Stimulated activated naive CD8-positive, alpha-beta T cell treated with anti-CD3 and anti-CD28 coated beads, Interleukin-15, Interleukin-2, amounts not matched to agents 100 ng/mL and 50 ng/mL, for 24 hours (primary cell): ENCODE measurements at regions not wholly inside any gene's neighbourhood (a gene's known extent, or its start where the extent isn't known, plus 50 kb on each side); places are given as distances from the start of the nearest gene placed in this dataset.
"Not testable (repeated sequence)": the region's sequence is repeated elsewhere in the genome, so short reads cannot be mapped to it uniquely, and the experiment has no call there.

ENCODE experiments used
- H3K27ac Mint-ChIP-seq: one replicate; pipeline ENCODE4 v1.8.0; 2021; ENCODE audit warnings: mild to moderate bottlenecking, mixed read lengths
- H3K27me3 Mint-ChIP-seq: one replicate; pipeline ENCODE4 v1.8.0; 2021; ENCODE audit warnings: mixed read lengths
- H3K36me3 Mint-ChIP-seq: one replicate; pipeline ENCODE4 v1.8.0; 2021; ENCODE audit warnings: low read depth, mixed read lengths
- H3K4me1 Mint-ChIP-seq: one replicate; pipeline ENCODE4 v1.8.0; 2021; ENCODE audit warnings: low read depth, mixed read lengths
- H3K4me3 Mint-ChIP-seq: one replicate; pipeline ENCODE4 v1.8.0; 2021; ENCODE audit warnings: mild to moderate bottlenecking, mixed read lengths
- H3K9me3 Mint-ChIP-seq: one replicate; pipeline ENCODE4 v1.8.0; 2021; ENCODE audit warnings: mixed read lengths

- H3K27me3 Mint-ChIP-seq, result no peaks in the 10 kb centered on the region
- no peaks in the 10 kb centered on the region for H3K36me3 Mint-ChIP-seq
- H3K4me3 Mint-ChIP-seq, result no peak overlapping the region
- no peaks in the 10 kb centered on the region for H3K4me1 Mint-ChIP-seq
- no peaks in the 10 kb centered on the region for H3K9me3 Mint-ChIP-seq
- H3K27ac Mint-ChIP-seq, result no peak overlapping the region
Measured at GRCh38 chr7:138304071-138304320, 156.1 kb upstream of the TRIM24 start.

DNA sequence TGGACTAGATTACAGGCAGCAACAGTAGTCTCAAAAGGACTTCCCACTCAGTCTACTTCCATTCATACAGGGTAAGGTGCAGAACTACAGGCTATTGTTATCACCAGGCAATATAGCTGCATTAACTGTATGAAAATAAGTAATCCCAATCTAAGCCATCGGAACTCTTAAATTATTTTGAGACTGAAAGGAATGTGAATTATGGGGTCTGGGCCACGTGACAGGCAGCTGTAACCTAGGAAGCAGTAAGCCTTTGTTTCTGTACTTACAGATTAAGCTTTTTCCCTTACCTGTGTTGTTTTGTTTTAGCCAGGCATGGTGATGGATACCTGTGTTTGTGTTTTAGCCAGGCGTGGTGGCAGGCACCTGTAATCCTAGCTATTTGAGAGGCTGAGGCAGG lies 152.4 kb upstream of the TRIM24 start:
- no peaks in the 10 kb centered on the region for H3K4me1 Mint-ChIP-seq

GRCh38 chr7:138308136-138308535 lies 151.9 kb upstream of the TRIM24 start:
- H3K4me3 Mint-ChIP-seq, result no peak overlapping the region
- H3K9me3 Mint-ChIP-seq, result no peaks in the 10 kb centered on the region
- H3K36me3 Mint-ChIP-seq, result no peaks in the 10 kb centered on the region
- H3K27ac Mint-ChIP-seq, result no peak overlapping the region
- no peaks in the 10 kb centered on the region for H3K4me1 Mint-ChIP-seq
- no peaks in the 10 kb centered on the region for H3K27me3 Mint-ChIP-seq

More for the DNA sequence above, 152.4 kb upstream of the TRIM24 start:
- Mint-ChIP-seq H3K36me3 (no peaks in the 10 kb centered on the region), H3K4me3 (no peak overlapping the region), H3K27me3 (no peaks in the 10 kb centered on the region), H3K27ac (no peak overlapping the region), H3K9me3 (no peaks in the 10 kb centered on the region)

- no peak overlapping the region for H3K4me3 Mint-ChIP-seq
- no peaks in the 10 kb centered on the region for H3K4me1 Mint-ChIP-seq
- no peaks in the 10 kb centered on the region for H3K9me3 Mint-ChIP-seq
- H3K27me3 Mint-ChIP-seq, result no peaks in the 10 kb centered on the region
- H3K36me3 Mint-ChIP-seq, result no peaks in the 10 kb centered on the region
- no peak overlapping the region for H3K27ac Mint-ChIP-seq
Measured at GRCh38 chr7:138309186-138309585, 150.9 kb upstream of the TRIM24 start.

- no peaks in the 10 kb centered on the region for H3K36me3 Mint-ChIP-seq
- H3K4me3 Mint-ChIP-seq, result no peak overlapping the region
- H3K27ac Mint-ChIP-seq, result no peak overlapping the region
- peaks cover 4% of the 10 kb centered on the region for H3K27me3 Mint-ChIP-seq
- peaks cover 5% of the 10 kb centered on the region for H3K9me3 Mint-ChIP-seq
- no peaks in the 10 kb centered on the region for H3K4me1 Mint-ChIP-seq
Measured at GRCh38 chr7:138313829-138314178, 146.3 kb upstream of the TRIM24 start.

DNA sequence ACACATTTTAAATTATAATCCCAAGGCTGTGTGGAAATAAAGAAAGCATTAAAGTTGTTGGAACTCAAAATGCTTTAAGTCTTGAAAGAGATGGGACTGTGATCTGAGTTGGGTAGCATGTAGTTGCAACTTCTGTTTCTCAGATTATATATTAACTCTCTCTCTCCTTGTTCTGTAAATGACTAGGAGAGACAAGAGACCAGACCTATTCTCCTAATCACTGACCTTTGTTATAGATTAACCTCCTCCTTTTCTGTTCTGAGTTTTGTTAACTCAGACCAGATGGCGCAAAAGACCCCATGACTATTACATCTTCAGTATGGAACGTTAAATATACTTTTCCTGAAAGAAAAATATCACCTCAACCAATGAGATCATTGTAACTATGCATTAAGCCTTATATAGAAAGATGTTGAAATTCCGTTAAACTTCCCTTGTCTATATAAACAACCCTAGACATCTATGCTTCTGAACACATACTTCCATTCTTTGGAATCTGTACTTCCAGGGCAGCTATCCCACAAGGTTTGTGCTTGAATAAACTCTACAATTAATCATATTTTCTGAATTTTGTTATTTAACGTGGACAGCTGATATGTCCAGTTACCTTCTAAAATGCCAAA lies 143.5 kb upstream of the TRIM24 start:
- H3K27me3 Mint-ChIP-seq, result peaks cover 4% of the 10 kb centered on the region

GRCh38 chr7:138317044-138317596 lies 142.9 kb upstream of the TRIM24 start:
- Mint-ChIP-seq H3K27me3 (peaks cover 4% of the 10 kb centered on the region), H3K36me3 (no peaks in the 10 kb centered on the region), H3K9me3 (peaks cover 5% of the 10 kb centered on the region), H3K27ac (no peak overlapping the region), H3K4me1 (no peaks in the 10 kb centered on the region), H3K4me3 (no peak overlapping the region)

More for the DNA sequence above, 143.5 kb upstream of the TRIM24 start:
- Mint-ChIP-seq H3K4me1 (no peaks in the 10 kb centered on the region), H3K27ac (no peak overlapping the region), H3K4me3 (no peak overlapping the region), H3K36me3 (no peaks in the 10 kb centered on the region), H3K9me3 (peaks cover 5% of the 10 kb centered on the region)

DNA sequence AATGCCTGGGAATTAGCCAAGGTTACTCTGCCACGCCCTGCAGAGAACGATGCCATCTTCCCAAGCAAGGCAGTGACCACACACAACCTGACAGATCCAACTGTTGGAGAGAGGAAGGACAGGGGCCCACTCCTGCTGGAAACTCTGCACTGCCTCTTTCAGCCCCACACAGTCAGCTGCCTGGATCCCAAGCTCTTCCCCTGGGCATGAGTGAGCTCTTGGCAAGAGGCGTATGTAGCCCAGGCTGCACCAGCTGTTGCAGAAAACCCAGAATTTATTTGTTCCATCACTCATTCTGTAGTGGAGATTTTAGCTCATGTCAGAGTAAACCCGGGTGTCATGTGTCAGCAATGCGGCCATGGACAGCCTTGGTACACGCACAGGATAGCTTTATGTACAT lies 135.1 kb upstream of the TRIM24 start:
- Mint-ChIP-seq H3K9me3 (peaks cover 18% of the 10 kb centered on the region), H3K4me1 (no peaks in the 10 kb centered on the region), H3K27ac (no peak overlapping the region), H3K4me3 (no peak overlapping the region), H3K27me3 (no peaks in the 10 kb centered on the region), H3K36me3 (no peaks in the 10 kb centered on the region)

DNA sequence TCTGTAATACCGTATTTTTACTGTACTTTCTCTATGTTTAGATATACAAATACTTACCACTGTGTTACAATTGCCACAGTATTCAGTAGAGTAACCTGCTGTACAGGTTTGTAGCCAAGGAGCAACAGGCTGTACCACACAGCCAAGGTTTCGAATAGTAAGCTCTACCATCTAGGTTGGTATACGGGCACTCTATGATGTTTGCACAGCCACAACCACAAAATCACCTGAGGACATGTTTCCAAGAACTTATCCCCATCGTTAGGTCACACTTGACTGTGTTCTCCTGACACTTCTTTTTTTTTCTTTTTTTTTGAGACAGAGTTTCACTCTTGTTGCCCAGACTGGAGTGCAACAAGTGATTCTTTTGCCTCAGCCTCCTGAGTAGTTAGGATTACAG lies 134.6 kb upstream of the TRIM24 start:
- no peaks in the 10 kb centered on the region for H3K4me1 Mint-ChIP-seq
- H3K4me3 Mint-ChIP-seq, result no peak overlapping the region
- H3K27ac Mint-ChIP-seq, result no peak overlapping the region

GRCh38 chr7:138328215-138328614 lies 131.8 kb upstream of the TRIM24 start:
- Mint-ChIP-seq H3K36me3 (no peaks in the 10 kb centered on the region), H3K27ac (no peak overlapping the region)

More for the DNA sequence above, 134.6 kb upstream of the TRIM24 start:
- Mint-ChIP-seq H3K9me3 (peaks cover 22% of the 10 kb centered on the region), H3K36me3 (no peaks in the 10 kb centered on the region), H3K27me3 (no peaks in the 10 kb centered on the region)

DNA sequence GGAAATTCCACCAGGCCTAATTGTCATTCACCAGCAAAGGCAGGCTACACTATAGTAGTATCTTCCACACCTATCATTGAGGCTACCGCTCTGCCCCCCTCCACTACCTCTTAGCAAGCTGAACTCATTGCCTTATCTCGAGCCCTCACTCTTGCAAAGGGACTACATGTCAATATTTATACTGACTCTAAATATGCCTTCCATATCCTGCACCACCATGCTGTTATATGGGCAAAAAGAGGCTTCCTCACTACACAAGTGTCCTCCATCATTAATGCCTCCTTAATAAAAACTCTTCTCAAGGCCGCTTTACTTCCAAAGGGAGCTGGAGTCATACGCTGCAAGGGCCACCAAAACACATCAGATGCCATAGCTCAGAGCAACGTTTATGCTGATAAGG lies 127.2 kb upstream of the TRIM24 start:
- H3K27ac Mint-ChIP-seq, H3K36me3 Mint-ChIP-seq, H3K27me3 Mint-ChIP-seq, H3K4me1 Mint-ChIP-seq, H3K4me3 Mint-ChIP-seq: not testable (repeated sequence)
- H3K9me3 Mint-ChIP-seq, result peaks cover 31% of the 10 kb centered on the region

More at GRCh38 chr7:138328215-138328614, 131.8 kb upstream of the TRIM24 start:
- H3K4me1 Mint-ChIP-seq, result no peaks in the 10 kb centered on the region
- H3K4me3 Mint-ChIP-seq, result no peak overlapping the region
- H3K9me3 Mint-ChIP-seq, result peaks cover 29% of the 10 kb centered on the region
- no peaks in the 10 kb centered on the region for H3K27me3 Mint-ChIP-seq

DNA sequence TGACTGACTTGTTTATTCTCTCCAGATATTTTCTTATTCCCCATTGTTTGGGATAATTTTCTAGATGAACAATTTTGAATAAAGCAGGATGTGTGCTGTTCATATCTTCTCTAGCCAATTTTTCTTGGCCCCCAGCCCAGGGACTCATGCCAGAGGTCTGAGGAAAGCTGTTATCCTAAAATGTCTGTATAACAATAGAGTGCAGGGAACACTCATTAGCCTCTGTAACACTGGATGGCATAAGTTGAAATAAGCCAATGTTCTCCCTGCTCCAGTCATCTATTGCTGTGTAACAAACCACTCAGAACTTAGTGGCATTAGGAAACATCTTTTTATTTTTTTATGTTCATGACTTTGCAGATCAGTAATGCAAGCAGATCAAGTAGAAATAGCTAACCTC lies 121.7 kb upstream of the TRIM24 start:
- no peak overlapping the region for H3K4me3 Mint-ChIP-seq
- no peak overlapping the region for H3K27ac Mint-ChIP-seq
- peaks cover 7% of the 10 kb centered on the region for H3K36me3 Mint-ChIP-seq
- H3K9me3 Mint-ChIP-seq, result peaks cover 37% of the 10 kb centered on the region
- H3K27me3 Mint-ChIP-seq, result peaks cover 4% of the 10 kb centered on the region
- no peaks in the 10 kb centered on the region for H3K4me1 Mint-ChIP-seq

DNA sequence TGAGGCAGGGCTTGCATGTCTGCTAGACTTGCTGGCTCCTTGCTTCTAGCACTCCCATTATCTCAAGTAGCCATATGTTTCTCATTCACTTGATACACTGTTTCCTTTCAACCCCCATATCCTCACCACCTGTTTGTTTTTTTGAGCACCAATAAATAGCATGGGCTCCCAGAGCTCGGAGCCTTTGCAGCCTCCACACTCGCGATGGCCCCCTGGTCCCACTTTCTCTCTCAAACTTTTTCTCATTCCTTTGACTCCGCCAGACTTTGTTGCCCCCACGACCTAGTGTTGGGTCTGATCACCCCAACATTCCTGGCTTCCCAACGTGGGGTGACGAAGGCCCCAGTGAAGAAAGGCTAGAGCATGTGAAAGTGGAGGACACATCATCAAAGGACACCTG lies 120.8 kb upstream of the TRIM24 start:
- not testable (repeated sequence) for H3K36me3 Mint-ChIP-seq, H3K4me3 Mint-ChIP-seq, H3K4me1 Mint-ChIP-seq, H3K27ac Mint-ChIP-seq, H3K27me3 Mint-ChIP-seq
- H3K9me3 Mint-ChIP-seq, result peaks cover 37% of the 10 kb centered on the region

DNA sequence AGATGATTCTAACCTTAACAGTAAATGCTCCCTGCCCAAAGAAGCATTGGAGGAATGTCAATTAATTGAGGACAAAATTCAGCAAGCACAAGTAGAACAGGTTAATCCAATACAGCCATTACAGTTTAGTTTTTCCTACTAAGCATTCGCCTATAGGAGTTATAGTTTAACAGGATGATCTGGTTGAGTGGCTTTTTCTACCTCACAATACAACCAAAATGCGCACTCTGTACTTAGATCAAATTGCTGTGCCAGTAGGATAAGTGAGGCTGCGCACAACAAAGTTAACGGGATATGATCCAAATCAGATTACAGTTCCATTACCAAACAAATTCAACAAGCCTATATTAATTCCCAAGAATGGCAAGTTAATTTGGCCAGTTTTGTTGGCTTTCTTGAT lies 117.1 kb upstream of the TRIM24 start:
- Mint-ChIP-seq H3K9me3 (peaks cover 38% of the 10 kb centered on the region), H3K4me1 (no peaks in the 10 kb centered on the region), H3K27me3 (peaks cover 4% of the 10 kb centered on the region), H3K36me3 (peaks cover 11% of the 10 kb centered on the region), H3K27ac (no peak overlapping the region), H3K4me3 (no peak overlapping the region)

GRCh38 chr7:138345567-138345966 lies 114.5 kb upstream of the TRIM24 start:
- Mint-ChIP-seq H3K36me3 (peaks cover 4% of the 10 kb centered on the region), H3K27me3 (no peaks in the 10 kb centered on the region), H3K27ac (no peak overlapping the region), H3K4me3 (no peak overlapping the region), H3K4me1 (no peaks in the 10 kb centered on the region), H3K9me3 (peaks cover 29% of the 10 kb centered on the region)

- Mint-ChIP-seq H3K9me3 (peaks cover 28% of the 10 kb centered on the region), H3K4me3 (no peak overlapping the region), H3K27ac (no peak overlapping the region), H3K4me1 (no peaks in the 10 kb centered on the region), H3K27me3 (no peaks in the 10 kb centered on the region), H3K36me3 (peaks cover 4% of the 10 kb centered on the region)
Measured at GRCh38 chr7:138346975-138347374, 113.1 kb upstream of the TRIM24 start.
